Thyroid gland (tissue), 4 donors: ENCODE measurements at regions not wholly inside any gene's neighbourhood (a gene's known extent, or its start where the extent isn't known, plus 50 kb on each side); places are given as distances from the start of the nearest gene placed in this dataset.

Source experiments
- DNase-seq, 2 donors: peaks; one replicate each; pipeline ENCODE4 v3.0.0-alpha.2; 2019
- H3K27ac ChIP-seq, 3 donors: fragments of 200-600 bp; sonication (generic); 1 replicate in 2 of 3; 2 replicates in 1 of 3; pipeline ENCODE4 v1.5.1; 2016 to 2019; ENCODE audit warnings: mild to moderate bottlenecking in 1 of 3, moderate library complexity in 1 of 3
- H3K27me3 ChIP-seq: fragments of 200-600 bp; sonication (generic); one replicate; pipeline ENCODE4 v1.5.1; 2019
- H3K36me3 ChIP-seq, 2 donors: fragments of 200-600 bp; sonication (generic); one replicate each; pipeline ENCODE4 v1.5.1; 2016 to 2019
- H3K4me1 ChIP-seq, 2 donors: fragments of 200-600 bp; sonication (generic); one replicate each; pipeline ENCODE4 v1.5.1; 2017 to 2019
- H3K4me3 ChIP-seq, 3 donors: fragments of 200-600 bp; sonication (generic); replicated peaks in 1 of 3; 1 replicate in 2 of 3; 2 replicates in 1 of 3; pipeline ENCODE4 v1.5.1; 2016; ENCODE audit warnings: mild to moderate bottlenecking in 1 of 3
- H3K9me3 ChIP-seq: fragments of 200-600 bp; sonication (generic); one replicate; pipeline ENCODE4 v1.5.1; 2017
- CTCF ChIP-seq, 6 experiments: fragments of 200-600 bp in 3 of 6; fragments of 450-650 bp in 3 of 6; sonication (generic) in 3 of 6; IDR thresholded peaks; one replicate each; pipeline ENCODE4 v1.5.1; 2016 to 2019; ENCODE audit warnings: antibody characterized with exemption in 6 of 6, mild to moderate bottlenecking in 2 of 6, inconsistent platforms in 1 of 6, moderate library complexity in 1 of 6
- POLR2A ChIP-seq, 2 donors: fragments of 450-650 bp; IDR thresholded peaks; one replicate each; pipeline ENCODE4 v1.6.1; 2017; ENCODE audit warnings: antibody characterized with exemption in 2 of 2, mild to moderate bottlenecking in 2 of 2, moderate library complexity in 1 of 2
- WGBS, 2 donors: methylation state at CpG; one replicate each; pipeline ENCODE4 v1.1.5; 2017; 5-methylcytosine and 5-hydroxymethylcytosine counted together
- intact Hi-C: fragments of 100-400 bp; cut with DNase I; formaldehyde crosslinking; loops from one replicate; pipeline ENCODE4 v1.15.1; 2023

GRCh38 chr3:81967393-81967792 lies 205.9 kb upstream of the GBE1 start:
- intact Hi-C loops: no loop called here
- Histone ChIP-seq H3K4me1 (no peaks in the 10 kb centered on the region), H3K27me3 (no peaks in the 10 kb centered on the region), H3K36me3 (no peaks in the 10 kb centered on the region), H3K4me3 (no peak overlapping the region), H3K9me3 (no peaks in the 10 kb centered on the region), H3K27ac (no peak overlapping the region)
- no peak for TF ChIP-seq CTCF (IDR thresholded peaks at IDR 0.05)
- no peak for DNase-seq

- DNase-seq: no peak
- 58 to 66% methylated on average over 2 of the region's 2 CpGs for WGBS, 2 donors
- TF ChIP-seq POLR2A (IDR thresholded peaks at IDR 0.05) (no peak), CTCF (IDR thresholded peaks at IDR 0.05) (no peak)
- Histone ChIP-seq H3K9me3 (no peaks in the 10 kb centered on the region), H3K27ac (no peak overlapping the region), H3K27me3 (no peaks in the 10 kb centered on the region), H3K4me1 (no peaks in the 10 kb centered on the region), H3K36me3 (no peaks in the 10 kb centered on the region), H3K4me3 (no peak overlapping the region)
- intact Hi-C loops: no loop called here
Measured at GRCh38 chr3:81965696-81966095, 204.3 kb upstream of the GBE1 start.

- WGBS, 2 donors: 97 to 99% methylated on average over 2 of the region's 2 CpGs
- no peak for DNase-seq
- Histone ChIP-seq H3K4me1 (no peaks in the 10 kb centered on the region), H3K9me3 (no peaks in the 10 kb centered on the region), H3K4me3 (no peak overlapping the region), H3K36me3 (no peaks in the 10 kb centered on the region), H3K27ac (no peak overlapping the region), H3K27me3 (no peaks in the 10 kb centered on the region)
- intact Hi-C loops: no loop called here
- no peak for TF ChIP-seq CTCF (IDR thresholded peaks at IDR 0.05)
- TF ChIP-seq POLR2A (IDR thresholded peaks at IDR 0.05): no peak
Measured at GRCh38 chr3:81962396-81962795, 201.0 kb upstream of the GBE1 start.

GRCh38 chr3:81958972-81959640 lies 197.7 kb upstream of the GBE1 start:
- WGBS, 2 donors: 42 to 53% methylated on average over 2 of the region's 2 CpGs
- H3K4me3 ChIP-seq: no peak overlapping the region
- no peaks in the 10 kb centered on the region for H3K4me1 ChIP-seq
- H3K27me3 ChIP-seq: no peaks in the 10 kb centered on the region
- no peaks in the 10 kb centered on the region for H3K9me3 ChIP-seq
- intact Hi-C loops: no loop called here
- H3K27ac ChIP-seq: no peak overlapping the region
- no peak for TF ChIP-seq POLR2A (IDR thresholded peaks at IDR 0.05)
- TF ChIP-seq CTCF (IDR thresholded peaks at IDR 0.05): no peak
- H3K36me3 ChIP-seq: no peaks in the 10 kb centered on the region
- no peak for DNase-seq

GRCh38 chr3:81955878-81956277 lies 194.4 kb upstream of the GBE1 start:
- intact Hi-C loops: no loop called here
- Histone ChIP-seq H3K27ac (no peak overlapping the region), H3K36me3 (no peaks in the 10 kb centered on the region), H3K4me3 (no peak overlapping the region), H3K4me1 (no peaks in the 10 kb centered on the region), H3K9me3 (no peaks in the 10 kb centered on the region), H3K27me3 (no peaks in the 10 kb centered on the region)
- WGBS, 2 donors: 67 to 71% methylated on average over 4 of the region's 4 CpGs
- TF ChIP-seq POLR2A (IDR thresholded peaks at IDR 0.05): no peak
- no peak for TF ChIP-seq CTCF (IDR thresholded peaks at IDR 0.05)
- DNase-seq: no peak
